ENCODE measurements at regions not wholly inside any gene's neighbourhood (a gene's known extent, or its start where the extent isn't known, plus 50 kb on each side); places are given as distances from the start of the nearest gene placed in this dataset.

DNA sequence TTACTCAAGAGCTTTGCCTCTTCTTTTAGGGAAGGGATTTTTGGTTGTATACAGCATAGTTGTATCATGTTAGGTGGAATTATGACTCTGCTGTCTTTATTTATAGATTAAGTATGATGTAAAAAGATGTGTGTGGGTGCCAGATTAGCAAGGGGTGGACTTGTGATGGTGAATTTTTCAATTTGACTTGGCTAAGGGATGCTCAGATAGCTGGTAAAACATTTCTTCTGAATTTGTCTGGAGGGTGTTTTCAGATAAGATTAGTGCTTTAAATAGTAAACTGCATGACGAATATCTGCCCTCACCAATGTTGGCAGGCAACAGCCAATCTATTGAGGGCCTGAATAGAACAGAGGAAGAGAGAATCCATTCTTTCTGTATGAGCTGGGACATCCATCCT, 173.3 kb upstream of the TNFAIP3 start:
- Histone ChIP-seq H3K27me3 (replicated peaks in 1 of 2; ENCODE audit: control insufficient read depth in 2 of 2, insufficient read depth in 2 of 2, low read length in 1 of 2) (no peaks in the 10 kb centered on the region), H3K36me3 (ENCODE audit: control insufficient read depth in 2 of 2, insufficient read depth in 2 of 2, low read length in 1 of 2) (no peaks in the 10 kb centered on the region), H3K27ac (ENCODE audit: control insufficient read depth, insufficient read depth) (no peak overlapping the region), H2AFZ (ENCODE audit: control insufficient read depth, low read depth, low read length) (no peak overlapping the region), H3K9me3 (replicated peaks; ENCODE audit: control insufficient read depth, insufficient read depth, low read length) (no peaks in the 10 kb centered on the region), H3K79me2 (ENCODE audit: control insufficient read depth, insufficient read depth, low read length) (no peaks in the 10 kb centered on the region), H3K9ac (ENCODE audit: control insufficient read depth, insufficient read depth, low read length) (no peak overlapping the region), H4K20me1 (ENCODE audit: control insufficient read depth, insufficient read depth) (no peaks in the 10 kb centered on the region), H3K4me2 (ENCODE audit: control insufficient read depth, insufficient read depth) (no peak overlapping the region), H3K4me3 (no peak overlapping the region), H3K4me1 (ENCODE audit: control insufficient read depth, insufficient read depth, low read length) (peaks cover 4% of the 10 kb centered on the region)
- TF ChIP-seq SIN3A (IDR thresholded peaks at IDR 0.05; ENCODE audit: low read depth, low read length): no peak
- no peak for TF ChIP-seq KDM1A (IDR thresholded peaks at IDR 0.05; ENCODE audit: borderline replicate concordance)
- peak; percentile 29; the same call in 1 of the 2 replicates for TF ChIP-seq CREB1 (IDR thresholded peaks at IDR 0.05; ENCODE audit: low read depth)
- no peak for TF ChIP-seq STAT3 (IDR thresholded peaks at IDR 0.05; ENCODE audit: low read depth, low read length)
- TF ChIP-seq E4F1 (IDR thresholded peaks at IDR 0.05; ENCODE audit: borderline replicate concordance, partially characterized antibody): no peak
- TF ChIP-seq FOS (IDR thresholded peaks at IDR 0.05; ENCODE audit: borderline replicate concordance, extremely low read depth, insufficient read length): no peak
- ChIA-PET CTCF (interaction anchor here (0.7 to 1.5 kb wide), 8 partner anchors 8 to 599 kb away, joined by 3 to 9 read pairs (median 3); no protein-coding TSS in a partner anchor), SMC1A (ENCODE audit: uncharacterized antibody, unreplicated experiment) (interaction anchor here (1.1 to 10.7 kb wide), 4 partner anchors 8 to 30 kb away, joined by 3 to 236 read pairs (median 8); no protein-coding TSS in a partner anchor), POLR2A (interaction anchor here (1.3 to 1.6 kb wide), 2 partner anchors 12 to 24 kb away, joined by 4 to 5 read pairs; no protein-coding TSS in a partner anchor), RAD21 (ENCODE audit: unreplicated experiment) (interaction anchor here (1.2 to 2.0 kb wide), 4 partner anchors 11 to 34 kb away, joined by 3 to 7 read pairs (median 5); no protein-coding TSS in a partner anchor)
- DNase-seq (ENCODE audit: low read depth, low spot score) (no peak), FAIRE-seq (no peak), ATAC-seq (no peak; the same call in 2 of the 3 replicates)
- intact Hi-C loops (cut with micrococcal nuclease; ENCODE audit: unreplicated experiment): no loop called here
- WGBS (ENCODE audit: insufficient coverage, insufficient replicate concordance, low lambda C conversion rate, missing lambda C conversion rate): 65% methylated on average over 1 of the region's 1 CpG
- in situ Hi-C loops (cut with MboI): no loop called here
- no TSS peak for BruUV-seq (replicated peaks)
